DOHH2 (cell line): ENCODE measurements at regions not wholly inside any gene's neighbourhood (a gene's known extent, or its start where the extent isn't known, plus 50 kb on each side); places are given as distances from the start of the nearest gene placed in this dataset.

Source experiments
- H3F3A ChIP-seq: fragments of 200-600 bp; sonication (generic), shearing (Covaris generic); 2 replicates; pipeline ENCODE4 v1.6.0; 2016; ENCODE audit warnings: antibody characterized with exemption, mild to moderate bottlenecking; ENCODE audit not compliant: control insufficient read depth, insufficient read depth
- H3K27ac ChIP-seq: fragments of 200-600 bp; sonication (generic); 2 replicates; pipeline ENCODE4 v1.5.1; 2014; ENCODE audit warnings: low read depth, mild to moderate bottlenecking, low read length, moderate library complexity
- H3K27me3 ChIP-seq: fragments of 200-600 bp; sonication (generic); 2 replicates; pipeline ENCODE4 v1.6.1; 2014; ENCODE audit warnings: mild to moderate bottlenecking, low read length, mixed read lengths; ENCODE audit not compliant: control insufficient read depth
- H3K36me3 ChIP-seq: fragments of 200-600 bp; sonication (generic); 2 replicates; pipeline ENCODE4 v1.6.1; 2014; ENCODE audit warnings: mild to moderate bottlenecking, low read length, moderate library complexity, mixed read lengths; ENCODE audit not compliant: control insufficient read depth
- H3K4me1 ChIP-seq: fragments of 200-600 bp; sonication (generic); 2 replicates; pipeline ENCODE4 v1.6.1; 2014; ENCODE audit warnings: mild to moderate bottlenecking, low read length, mixed read lengths; ENCODE audit not compliant: control insufficient read depth
- H3K4me2 ChIP-seq: fragments of 200-600 bp; sonication (generic); 2 replicates; pipeline ENCODE4 v1.6.0; 2014; ENCODE audit warnings: mild to moderate bottlenecking, low read length, moderate library complexity
- H3K4me3 ChIP-seq: fragments of 200-600 bp; sonication (generic); 2 replicates; pipeline ENCODE4 v1.5.1; 2014; ENCODE audit warnings: mild to moderate bottlenecking, low read length, mixed read lengths
- H3K79me2 ChIP-seq: fragments of 200-600 bp; sonication (generic); 2 replicates; pipeline ENCODE4 v1.6.1; 2014; ENCODE audit warnings: mild to moderate bottlenecking, low read length, mixed read lengths; ENCODE audit not compliant: control insufficient read depth
- H3K9me2 ChIP-seq: fragments of 200-600 bp; sonication (generic); replicated peaks from 2 replicates; pipeline ENCODE4 v1.6.1; 2014; ENCODE audit warnings: mild to moderate bottlenecking, low read length, mixed read lengths; ENCODE audit not compliant: control insufficient read depth
- H3K9me3 ChIP-seq: fragments of 200-600 bp; sonication (generic); 2 replicates; pipeline ENCODE4 v1.6.1; 2014; ENCODE audit warnings: antibody characterized with exemption, low read length, mixed read lengths; ENCODE audit not compliant: control insufficient read depth, insufficient read depth
- H4K20me1 ChIP-seq: fragments of 200-600 bp; sonication (generic); 2 replicates; pipeline ENCODE4 v1.6.0; 2014; ENCODE audit warnings: low read depth, mild to moderate bottlenecking, antibody characterized with exemption, low read length, moderate library complexity; ENCODE audit not compliant: control insufficient read depth, insufficient read depth
- EZH2phosphoT487 ChIP-seq: fragments of 200-600 bp; sonication (generic); IDR thresholded peaks from 2 replicates; pipeline ENCODE4 v1.6.1; 2017; ENCODE audit warnings: borderline replicate concordance, mild to moderate bottlenecking, antibody characterized with exemption, low read length, moderate library complexity, mixed read lengths
- TF ChIP-seq, protein P1 (sequence below): fragments of 200-600 bp; sonication (generic); IDR thresholded peaks from one replicate; pipeline ENCODE4 v1.5.1; 2014; ENCODE audit warnings: antibody characterized with exemption, mild to moderate bottlenecking, low read depth, low read length; ENCODE audit not compliant: poor library complexity, severe bottlenecking

DNA sequence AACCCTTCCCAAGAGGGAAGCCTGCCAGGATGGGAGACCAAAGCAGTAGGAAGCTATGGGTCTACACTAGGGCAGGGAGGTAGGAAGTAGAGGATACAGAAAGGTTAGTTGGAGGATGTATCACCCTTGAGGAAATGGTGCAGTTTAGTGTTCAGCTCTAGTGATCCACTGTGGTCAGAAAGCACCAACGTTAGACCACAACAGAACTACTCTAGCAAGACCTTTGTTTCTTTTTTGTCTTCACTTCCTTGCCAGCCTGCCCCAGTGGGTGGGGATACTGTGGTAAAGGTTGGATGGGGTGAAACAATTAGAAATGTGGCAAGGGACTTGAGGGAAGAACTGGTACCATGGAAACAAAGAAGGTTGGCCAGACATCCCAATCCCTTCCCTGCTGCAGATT is 83.3 kb downstream of the DDIT4L start:
- H3K4me2 ChIP-seq, result peak overlapping the region; percentile 38

DNA sequence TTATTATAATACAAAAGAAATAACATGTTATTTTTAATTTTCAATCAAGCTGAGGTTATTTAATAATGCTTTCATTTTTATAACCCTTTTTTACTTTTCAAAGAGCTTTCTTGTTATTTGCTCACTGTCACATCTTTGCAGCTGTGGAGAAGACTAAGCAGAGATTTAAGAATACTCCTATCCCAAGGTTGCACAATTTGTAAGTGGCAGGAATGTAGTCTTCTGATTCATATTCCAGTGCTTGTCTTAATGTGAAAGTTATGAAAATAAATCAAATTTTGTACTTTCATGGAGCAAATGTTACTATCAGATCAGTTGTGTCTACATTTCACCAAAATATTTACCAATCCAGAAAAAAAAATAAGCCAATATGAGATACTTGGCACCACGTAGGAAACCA is 86.6 kb downstream of the DDIT4L start:
- Histone ChIP-seq H3K9me2 (no peaks in the 10 kb centered on the region), H3K4me1 (peaks cover 32% of the 10 kb centered on the region), H3K27ac (no peak overlapping the region), H3K4me3 (no peak overlapping the region), H3K79me2 (no peaks in the 10 kb centered on the region), H3K27me3 (no peaks in the 10 kb centered on the region), H3K4me2 (no peak overlapping the region), H4K20me1 (no peaks in the 10 kb centered on the region), H3K9me3 (no peaks in the 10 kb centered on the region), H3F3A (no peaks in the 10 kb centered on the region), H3K36me3 (no peaks in the 10 kb centered on the region)
- TF ChIP-seq, protein P1, sequence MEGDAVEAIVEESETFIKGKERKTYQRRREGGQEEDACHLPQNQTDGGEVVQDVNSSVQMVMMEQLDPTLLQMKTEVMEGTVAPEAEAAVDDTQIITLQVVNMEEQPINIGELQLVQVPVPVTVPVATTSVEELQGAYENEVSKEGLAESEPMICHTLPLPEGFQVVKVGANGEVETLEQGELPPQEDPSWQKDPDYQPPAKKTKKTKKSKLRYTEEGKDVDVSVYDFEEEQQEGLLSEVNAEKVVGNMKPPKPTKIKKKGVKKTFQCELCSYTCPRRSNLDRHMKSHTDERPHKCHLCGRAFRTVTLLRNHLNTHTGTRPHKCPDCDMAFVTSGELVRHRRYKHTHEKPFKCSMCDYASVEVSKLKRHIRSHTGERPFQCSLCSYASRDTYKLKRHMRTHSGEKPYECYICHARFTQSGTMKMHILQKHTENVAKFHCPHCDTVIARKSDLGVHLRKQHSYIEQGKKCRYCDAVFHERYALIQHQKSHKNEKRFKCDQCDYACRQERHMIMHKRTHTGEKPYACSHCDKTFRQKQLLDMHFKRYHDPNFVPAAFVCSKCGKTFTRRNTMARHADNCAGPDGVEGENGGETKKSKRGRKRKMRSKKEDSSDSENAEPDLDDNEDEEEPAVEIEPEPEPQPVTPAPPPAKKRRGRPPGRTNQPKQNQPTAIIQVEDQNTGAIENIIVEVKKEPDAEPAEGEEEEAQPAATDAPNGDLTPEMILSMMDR, result no peak
- TF ChIP-seq EZH2phosphoT487, result no peak

More for the DNA sequence above, 83.3 kb downstream of the DDIT4L start:
- TF ChIP-seq, protein P1, result no peak
- no peak for TF ChIP-seq EZH2phosphoT487
- Histone ChIP-seq H3K27ac (no peak overlapping the region), H3K27me3 (no peaks in the 10 kb centered on the region), H3K9me2 (no peaks in the 10 kb centered on the region), H3F3A (no peaks in the 10 kb centered on the region), H3K4me3 (0 out of 2 replicates have a peak overlapping the region, but pooled peaks have one; percentile 2), H3K36me3 (no peaks in the 10 kb centered on the region), H3K4me1 (peaks cover 37% of the 10 kb centered on the region), H3K9me3 (no peaks in the 10 kb centered on the region), H4K20me1 (no peaks in the 10 kb centered on the region), H3K79me2 (no peaks in the 10 kb centered on the region)

DNA sequence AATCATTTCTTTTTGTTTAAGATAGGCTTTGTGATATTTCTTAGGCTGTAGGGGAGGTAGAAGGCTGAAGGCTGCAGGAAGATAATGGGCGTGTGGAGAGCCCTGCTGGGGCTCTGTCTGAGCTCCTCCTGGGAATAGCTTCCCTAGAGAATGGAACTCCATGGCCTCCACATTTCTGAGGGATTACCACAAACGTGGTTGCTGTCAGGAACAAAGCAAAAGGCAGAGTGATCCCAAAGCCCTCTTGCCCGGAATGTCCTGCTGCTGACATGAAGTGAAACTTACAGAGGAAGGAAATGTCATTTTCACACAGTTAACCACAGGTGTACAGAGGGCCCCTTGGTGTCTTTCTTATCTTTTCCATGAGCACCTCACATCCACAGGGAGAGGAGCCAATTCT is 89.3 kb downstream of the DDIT4L start:
- H3K9me2 ChIP-seq, result no peaks in the 10 kb centered on the region
- H4K20me1 ChIP-seq, result no peaks in the 10 kb centered on the region
- H3K4me2 ChIP-seq, result peak overlapping the region; percentile 36
- no peak overlapping the region for H3K4me3 ChIP-seq
- H3F3A ChIP-seq, result no peaks in the 10 kb centered on the region
- no peaks in the 10 kb centered on the region for H3K27me3 ChIP-seq
- no peak for TF ChIP-seq EZH2phosphoT487
- TF ChIP-seq, protein P1, result no peak
- H3K36me3 ChIP-seq, result no peaks in the 10 kb centered on the region
- no peaks in the 10 kb centered on the region for H3K79me2 ChIP-seq
- H3K27ac ChIP-seq, result no peak overlapping the region
- H3K9me3 ChIP-seq, result no peaks in the 10 kb centered on the region
- peaks cover 10% of the 10 kb centered on the region for H3K4me1 ChIP-seq
